GM12878 (cell line): ENCODE measurements at regions not wholly inside any gene's neighbourhood (a gene's known extent, or its start where the extent isn't known, plus 50 kb on each side); places are given as distances from the start of the nearest gene placed in this dataset.

Experiments used
- ATAC-seq: fragments of 200-7000 bp; cut with Tn5 transposase; 3 replicates; pipeline ENCODE4 v1.9.1; 2020; ENCODE audit warnings: mild to moderate bottlenecking, moderate library complexity
- BruUV-seq: library from RNA; stranded (reverse); fragments of 400-500 nt; replicated peaks from 2 replicates; lab custom pipeline; 2021; lab: Mats Ljungman, UMichigan
- CTCF ChIA-PET: fragments of 300-600 bp; sonication (Branson Sonifier 250); formaldehyde crosslinking; extraction: SDS; loops from one replicate; lab custom pipeline; 2021; ENCODE audit warnings: inconsistent platforms; lab: Yijun Ruan, JAX
- POLR2A ChIA-PET: fragments of 350-600 bp; formaldehyde crosslinking; extraction: SDS; loops from one replicate; lab custom pipeline; 2021; ENCODE audit warnings: inconsistent platforms; lab: Charles Lee
- RAD21 ChIA-PET: fragments of 300-600 bp; sonication (Branson Sonifier 250); formaldehyde crosslinking; loops from one replicate; lab custom pipeline; 2023; ENCODE audit warnings: antibody characterized with exemption; ENCODE audit not compliant: unreplicated experiment; lab: Charles Lee
- SMC1A ChIA-PET: fragments of 300-600 bp; sonication (Branson Sonifier 250); formaldehyde crosslinking; loops from one replicate; lab custom pipeline; 2023; ENCODE audit not compliant: unreplicated experiment, uncharacterized antibody; lab: Charles Lee
- DNase-seq: peaks from one replicate; pipeline ENCODE4 v3.0.0-alpha.2; 2011; ENCODE audit warnings: low read depth, low spot score
- FAIRE-seq: peaks from 3 replicates; lab custom pipeline; 2011; peaks lifted over from hg19 to GRCh38; lab: Jason Lieb, UNC
- H2AFZ ChIP-seq: 2 replicates; pipeline ENCODE4 v1.6.0; 2011; ENCODE audit warnings: low read depth, low read length, control low read depth; ENCODE audit not compliant: control insufficient read depth
- H3K27ac ChIP-seq: 2 replicates; pipeline ENCODE4 v1.5.1; 2011; ENCODE audit warnings: control low read depth; ENCODE audit not compliant: control insufficient read depth, insufficient read depth
- H3K27me3 ChIP-seq, 2 experiments: replicated peaks in 1 of 2; 2 replicates each; pipeline versions ENCODE4 v1.6.0 to v1.6.1; 2011; ENCODE audit warnings: low read length in 1 of 2; ENCODE audit not compliant: control insufficient read depth in 2 of 2, insufficient read depth in 2 of 2
- H3K36me3 ChIP-seq, 2 experiments: 2 replicates each; pipeline ENCODE4 v1.5.1; 2011; ENCODE audit warnings: low read length in 1 of 2; ENCODE audit not compliant: control insufficient read depth in 2 of 2, insufficient read depth in 2 of 2
- H3K4me1 ChIP-seq: 2 replicates; pipeline ENCODE4 v1.6.1; 2011; ENCODE audit warnings: mild to moderate bottlenecking, low read length, moderate library complexity, mixed read lengths; ENCODE audit not compliant: control insufficient read depth, insufficient read depth
- H3K4me2 ChIP-seq: 2 replicates; pipeline ENCODE4 v1.6.0; 2011; ENCODE audit warnings: control low read depth; ENCODE audit not compliant: control insufficient read depth, insufficient read depth
- H3K4me3 ChIP-seq: fragments of 200-600 bp; sonication (generic); 2 replicates; pipeline ENCODE4 v1.5.1; 2016
- H3K79me2 ChIP-seq: 2 replicates; pipeline ENCODE4 v1.6.0; 2011; ENCODE audit warnings: low read length; ENCODE audit not compliant: control insufficient read depth, insufficient read depth
- H3K9ac ChIP-seq: 2 replicates; pipeline ENCODE4 v1.8.0; 2011; ENCODE audit warnings: low read length, control low read depth, mixed read lengths; ENCODE audit not compliant: control insufficient read depth, insufficient read depth
- H3K9me3 ChIP-seq: replicated peaks from 3 replicates; pipeline ENCODE4 v1.5.1; 2011; ENCODE audit warnings: mild to moderate bottlenecking, low read length; ENCODE audit not compliant: control insufficient read depth, insufficient read depth
- H4K20me1 ChIP-seq: 2 replicates; pipeline ENCODE4 v1.6.0; 2011; ENCODE audit not compliant: control insufficient read depth, insufficient read depth
- ASH2L ChIP-seq: fragments of 300-600, 200-600 bp; sonication (generic); IDR thresholded peaks from 2 replicates; pipeline ENCODE4 v1.6.1; 2017; ENCODE audit warnings: low read depth, mild to moderate bottlenecking, borderline replicate concordance
- BHLHE40 ChIP-seq, 2 experiments: fragments of 450-650 bp in 1 of 2; IDR thresholded peaks; 2 replicates each; pipeline ENCODE4 v1.6.1; 2011 to 2017; ENCODE audit warnings: low read depth in 2 of 2, borderline replicate concordance in 1 of 2, improper control_type of control experiment in 1 of 2, low read length in 1 of 2, mild to moderate bottlenecking in 1 of 2
- CHD2 ChIP-seq: IDR thresholded peaks from 2 replicates; pipeline ENCODE4 v1.6.1; 2011; ENCODE audit warnings: low read depth, low read length, improper control_type of control experiment, borderline replicate concordance
- DPF2 ChIP-seq: fragments of 450-650 bp; IDR thresholded peaks from 2 replicates; pipeline ENCODE4 v1.6.1; 2017; ENCODE audit warnings: mild to moderate bottlenecking
- EED ChIP-seq: sonication (generic); IDR thresholded peaks from 2 replicates; pipeline ENCODE4 v1.6.1; 2016; ENCODE audit warnings: antibody characterized with exemption, low read depth
- FOXM1 ChIP-seq: IDR thresholded peaks from 2 replicates; pipeline ENCODE4 v1.6.1; 2012; ENCODE audit warnings: low read depth, mild to moderate bottlenecking, inconsistent platforms, low read length, moderate library complexity
- HCFC1 ChIP-seq: fragments of 150-350 bp; IDR thresholded peaks from 2 replicates; pipeline ENCODE4 v1.6.1; 2014; ENCODE audit warnings: low read length
- JUNB ChIP-seq: IDR thresholded peaks from 2 replicates; pipeline ENCODE4 v1.6.1; 2016; ENCODE audit warnings: antibody characterized with exemption, mild to moderate bottlenecking
- NFXL1 ChIP-seq: fragments of 450-650 bp; IDR thresholded peaks from 2 replicates; pipeline ENCODE4 v1.6.1; 2017; ENCODE audit warnings: antibody characterized with exemption, mild to moderate bottlenecking, borderline replicate concordance
- RELA ChIP-seq: fragments of 450-650 bp; IDR thresholded peaks from 2 replicates; pipeline ENCODE4 v1.8.0; 2014; ENCODE audit warnings: borderline replicate concordance; ENCODE audit not compliant: partially characterized antibody
- SMARCA5 ChIP-seq: fragments of 450-650 bp; IDR thresholded peaks from 2 replicates; pipeline ENCODE4 v1.6.1; 2017; ENCODE audit warnings: mild to moderate bottlenecking
- SPI1 ChIP-seq: IDR thresholded peaks from 2 replicates; pipeline ENCODE4 v1.6.1; 2011; ENCODE audit warnings: low read depth, mild to moderate bottlenecking, low read length, moderate library complexity, borderline replicate concordance; ENCODE audit not compliant: insufficient read depth
- TARDBP ChIP-seq: IDR thresholded peaks from 2 replicates; pipeline ENCODE4 v1.6.1; 2016; ENCODE audit warnings: borderline replicate concordance
- TCF7 ChIP-seq: IDR thresholded peaks from 2 replicates; pipeline ENCODE4 v1.6.1; 2014; ENCODE audit warnings: antibody characterized with exemption, borderline replicate concordance
- WGBS: methylation state at CpG from one replicate; pipeline ENCODE4 v1.1.6; 2016; ENCODE audit warnings: low lambda C conversion rate; ENCODE audit not compliant: insufficient replicate concordance, insufficient coverage; ENCODE audit errors: missing lambda C conversion rate; 5-methylcytosine and 5-hydroxymethylcytosine counted together
- in situ Hi-C: fragments of 300-500 bp; cut with MboI; formaldehyde crosslinking; loops from 9 replicates; pipeline ENCODE4 v1.14.3; 2018; ENCODE audit warnings: mixed read lengths
- intact Hi-C: fragments of 100-400 bp; cut with micrococcal nuclease; formaldehyde crosslinking; loops from one replicate; pipeline ENCODE4 v1.14.2; 2022; ENCODE audit not compliant: unreplicated experiment
- TF ChIP-seq, protein P1 (sequence below): IDR thresholded peaks from 2 replicates; pipeline ENCODE4 v1.6.1; 2012; ENCODE audit warnings: improper control_type of control experiment, low read depth, low read length; ENCODE audit not compliant: insufficient replicate concordance
- TF ChIP-seq, protein P2 (sequence below): IDR thresholded peaks from 2 replicates; pipeline ENCODE4 v1.6.1; 2011; ENCODE audit warnings: low read depth, low read length, improper control_type of control experiment, borderline replicate concordance
- TF ChIP-seq, protein P3 (sequence below): fragments of 450-650 bp; IDR thresholded peaks from 2 replicates; pipeline ENCODE4 v1.6.1; 2014; ENCODE audit warnings: mild to moderate bottlenecking
- TF ChIP-seq, protein P4 (sequence below): IDR thresholded peaks from 2 replicates; pipeline ENCODE4 v1.6.1; 2012; ENCODE audit warnings: low read depth, low read length, improper control_type of control experiment

DNA sequence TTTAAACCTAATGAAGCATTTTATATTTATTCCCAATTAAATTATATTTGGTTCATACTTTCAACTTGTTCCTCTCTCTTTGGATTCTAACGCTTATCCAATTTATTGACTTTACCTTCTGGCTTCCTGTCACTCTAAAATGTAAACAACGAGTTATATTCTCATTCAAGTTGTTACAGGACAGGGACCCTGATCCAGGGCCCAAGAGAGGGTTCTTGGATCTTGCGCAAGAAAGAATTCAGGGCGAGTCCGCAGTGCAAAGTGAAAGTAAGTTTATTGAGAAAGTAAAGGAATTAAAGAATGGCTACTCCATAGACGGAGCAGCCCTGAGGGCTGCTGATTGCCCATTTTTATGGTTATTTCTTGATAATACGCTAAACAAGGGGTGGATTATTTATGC, 405.6 kb upstream of the API5 start (continued):
- TF ChIP-seq, protein P1, sequence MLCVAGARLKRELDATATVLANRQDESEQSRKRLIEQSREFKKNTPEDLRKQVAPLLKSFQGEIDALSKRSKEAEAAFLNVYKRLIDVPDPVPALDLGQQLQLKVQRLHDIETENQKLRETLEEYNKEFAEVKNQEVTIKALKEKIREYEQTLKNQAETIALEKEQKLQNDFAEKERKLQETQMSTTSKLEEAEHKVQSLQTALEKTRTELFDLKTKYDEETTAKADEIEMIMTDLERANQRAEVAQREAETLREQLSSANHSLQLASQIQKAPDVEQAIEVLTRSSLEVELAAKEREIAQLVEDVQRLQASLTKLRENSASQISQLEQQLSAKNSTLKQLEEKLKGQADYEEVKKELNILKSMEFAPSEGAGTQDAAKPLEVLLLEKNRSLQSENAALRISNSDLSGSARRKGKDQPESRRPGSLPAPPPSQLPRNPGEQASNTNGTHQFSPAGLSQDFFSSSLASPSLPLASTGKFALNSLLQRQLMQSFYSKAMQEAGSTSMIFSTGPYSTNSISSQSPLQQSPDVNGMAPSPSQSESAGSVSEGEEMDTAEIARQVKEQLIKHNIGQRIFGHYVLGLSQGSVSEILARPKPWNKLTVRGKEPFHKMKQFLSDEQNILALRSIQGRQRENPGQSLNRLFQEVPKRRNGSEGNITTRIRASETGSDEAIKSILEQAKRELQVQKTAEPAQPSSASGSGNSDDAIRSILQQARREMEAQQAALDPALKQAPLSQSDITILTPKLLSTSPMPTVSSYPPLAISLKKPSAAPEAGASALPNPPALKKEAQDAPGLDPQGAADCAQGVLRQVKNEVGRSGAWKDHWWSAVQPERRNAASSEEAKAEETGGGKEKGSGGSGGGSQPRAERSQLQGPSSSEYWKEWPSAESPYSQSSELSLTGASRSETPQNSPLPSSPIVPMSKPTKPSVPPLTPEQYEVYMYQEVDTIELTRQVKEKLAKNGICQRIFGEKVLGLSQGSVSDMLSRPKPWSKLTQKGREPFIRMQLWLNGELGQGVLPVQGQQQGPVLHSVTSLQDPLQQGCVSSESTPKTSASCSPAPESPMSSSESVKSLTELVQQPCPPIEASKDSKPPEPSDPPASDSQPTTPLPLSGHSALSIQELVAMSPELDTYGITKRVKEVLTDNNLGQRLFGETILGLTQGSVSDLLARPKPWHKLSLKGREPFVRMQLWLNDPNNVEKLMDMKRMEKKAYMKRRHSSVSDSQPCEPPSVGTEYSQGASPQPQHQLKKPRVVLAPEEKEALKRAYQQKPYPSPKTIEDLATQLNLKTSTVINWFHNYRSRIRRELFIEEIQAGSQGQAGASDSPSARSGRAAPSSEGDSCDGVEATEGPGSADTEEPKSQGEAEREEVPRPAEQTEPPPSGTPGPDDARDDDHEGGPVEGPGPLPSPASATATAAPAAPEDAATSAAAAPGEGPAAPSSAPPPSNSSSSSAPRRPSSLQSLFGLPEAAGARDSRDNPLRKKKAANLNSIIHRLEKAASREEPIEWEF, result no peak
- TF ChIP-seq HCFC1, result no peak
- TF ChIP-seq ASH2L, result no peak
- no peak for TF ChIP-seq EED
- TF ChIP-seq DPF2, result no peak
- TF ChIP-seq FOXM1, result no peak
- TF ChIP-seq, protein P2, sequence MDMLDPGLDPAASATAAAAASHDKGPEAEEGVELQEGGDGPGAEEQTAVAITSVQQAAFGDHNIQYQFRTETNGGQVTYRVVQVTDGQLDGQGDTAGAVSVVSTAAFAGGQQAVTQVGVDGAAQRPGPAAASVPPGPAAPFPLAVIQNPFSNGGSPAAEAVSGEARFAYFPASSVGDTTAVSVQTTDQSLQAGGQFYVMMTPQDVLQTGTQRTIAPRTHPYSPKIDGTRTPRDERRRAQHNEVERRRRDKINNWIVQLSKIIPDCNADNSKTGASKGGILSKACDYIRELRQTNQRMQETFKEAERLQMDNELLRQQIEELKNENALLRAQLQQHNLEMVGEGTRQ, result no peak

DNA sequence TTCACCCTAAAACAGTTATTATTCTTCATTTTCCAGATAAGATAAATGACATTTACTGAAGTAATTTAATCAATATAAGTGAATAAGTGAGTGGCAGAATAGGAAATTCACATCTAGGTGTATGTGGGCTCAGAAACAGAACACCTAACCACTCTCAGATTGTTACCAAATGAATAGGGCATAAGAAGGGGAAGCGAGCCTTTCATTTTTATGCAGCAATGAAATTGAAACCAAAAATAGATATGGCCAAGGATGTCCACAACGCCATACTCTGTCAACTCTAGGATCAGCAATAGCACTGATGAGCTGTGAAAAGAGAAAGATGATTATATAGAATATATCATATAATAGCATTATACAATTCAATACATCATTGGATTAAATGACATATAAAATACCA, 398.1 kb upstream of the API5 start:
- SMC1A ChIA-PET, result interaction anchor here (1.2 kb wide), 1 partner anchor 24 kb away, joined by 3 read pairs; no protein-coding TSS in a partner anchor
- intact Hi-C loops, result no loop called here
- peak; percentile 95 for ATAC-seq
- FAIRE-seq, result no peak
- H3K27me3 ChIP-seq, result no peaks in the 10 kb centered on the region
- WGBS, result 3% methylated on average over 2 of the region's 2 CpGs
- no peak overlapping the region for H2AFZ ChIP-seq
- no peaks in the 10 kb centered on the region for H3K4me1 ChIP-seq
- H4K20me1 ChIP-seq, result no peaks in the 10 kb centered on the region
- H3K36me3 ChIP-seq, result no peaks in the 10 kb centered on the region
- CTCF ChIA-PET, result no interaction called here
- H3K4me2 ChIP-seq, result no peak overlapping the region
- H3K4me3 ChIP-seq, result no peak overlapping the region
- no peaks in the 10 kb centered on the region for H3K79me2 ChIP-seq
- no peaks in the 10 kb centered on the region for H3K9me3 ChIP-seq
- no peak overlapping the region for H3K27ac ChIP-seq
- DNase-seq, result peak; percentile 2
- in situ Hi-C loops, result no loop called here
- H3K9ac ChIP-seq, result no peak overlapping the region
- POLR2A ChIA-PET, result no interaction called here
- RAD21 ChIA-PET, result no interaction called here
- BruUV-seq, result no TSS peak
- no peak for TF ChIP-seq TCF7
- no peak for TF ChIP-seq CHD2
- TF ChIP-seq, protein P3, sequence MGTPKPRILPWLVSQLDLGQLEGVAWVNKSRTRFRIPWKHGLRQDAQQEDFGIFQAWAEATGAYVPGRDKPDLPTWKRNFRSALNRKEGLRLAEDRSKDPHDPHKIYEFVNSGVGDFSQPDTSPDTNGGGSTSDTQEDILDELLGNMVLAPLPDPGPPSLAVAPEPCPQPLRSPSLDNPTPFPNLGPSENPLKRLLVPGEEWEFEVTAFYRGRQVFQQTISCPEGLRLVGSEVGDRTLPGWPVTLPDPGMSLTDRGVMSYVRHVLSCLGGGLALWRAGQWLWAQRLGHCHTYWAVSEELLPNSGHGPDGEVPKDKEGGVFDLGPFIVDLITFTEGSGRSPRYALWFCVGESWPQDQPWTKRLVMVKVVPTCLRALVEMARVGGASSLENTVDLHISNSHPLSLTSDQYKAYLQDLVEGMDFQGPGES, result no peak
- no peak for TF ChIP-seq RELA
- no peak for TF ChIP-seq BHLHE40 (IDR thresholded peaks at IDR 0.05; ENCODE audit: borderline replicate concordance in 1 of 2, low read depth in 2 of 2, low read length in 1 of 2)
- TF ChIP-seq JUNB, result peak; percentile 22; the same call in 1 of the 2 replicates
- TF ChIP-seq SPI1, result peak; percentile 63; the same call in 1 of the 2 replicates
- no peak for TF ChIP-seq TARDBP
- no peak for TF ChIP-seq NFXL1
- TF ChIP-seq, protein P4, sequence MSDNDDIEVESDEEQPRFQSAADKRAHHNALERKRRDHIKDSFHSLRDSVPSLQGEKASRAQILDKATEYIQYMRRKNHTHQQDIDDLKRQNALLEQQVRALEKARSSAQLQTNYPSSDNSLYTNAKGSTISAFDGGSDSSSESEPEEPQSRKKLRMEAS, result no peak
- TF ChIP-seq SMARCA5, result no peak
